WERI-Rb-1 (cell line): ENCODE measurements at regions not wholly inside any gene's neighbourhood (a gene's known extent, or its start where the extent isn't known, plus 50 kb on each side); places are given as distances from the start of the nearest gene placed in this dataset.

ENCODE experiments used
- DNase-seq: peaks from one replicate; pipeline ENCODE4 v3.0.0-alpha.2; 2020
- H3K27ac ChIP-seq: fragments of 250-450 bp; sonication (Bioruptor Pico); 2 replicates; pipeline ENCODE4 v1.5.1; 2020; ENCODE audit warnings: mild to moderate bottlenecking, moderate library complexity
- H3K27me3 ChIP-seq: fragments of 250-450 bp; sonication (Bioruptor Pico); 2 replicates; pipeline ENCODE4 v1.5.1; 2021; ENCODE audit warnings: mild to moderate bottlenecking, low read depth, moderate library complexity; ENCODE audit not compliant: insufficient read depth, severe bottlenecking
- H3K36me3 ChIP-seq: fragments of 250-450 bp; sonication (Bioruptor Pico); 2 replicates; pipeline ENCODE4 v1.5.1; 2020; ENCODE audit warnings: mild to moderate bottlenecking, moderate library complexity
- H3K4me3 ChIP-seq: 2 replicates; pipeline ENCODE4 v1.5.1; 2011; ENCODE audit warnings: low read depth, mild to moderate bottlenecking, control low read depth, low read length
- H3K9me3 ChIP-seq: fragments of 250-450 bp; sonication (Bioruptor Pico); 2 replicates; pipeline ENCODE4 v1.5.1; 2021; ENCODE audit warnings: mild to moderate bottlenecking, moderate library complexity; ENCODE audit not compliant: severe bottlenecking
- CTCF ChIP-seq: IDR thresholded peaks from 2 replicates; pipeline ENCODE4 v1.5.1; 2011; ENCODE audit warnings: low read depth, mild to moderate bottlenecking, control low read depth, inconsistent platforms, low read length

DNA sequence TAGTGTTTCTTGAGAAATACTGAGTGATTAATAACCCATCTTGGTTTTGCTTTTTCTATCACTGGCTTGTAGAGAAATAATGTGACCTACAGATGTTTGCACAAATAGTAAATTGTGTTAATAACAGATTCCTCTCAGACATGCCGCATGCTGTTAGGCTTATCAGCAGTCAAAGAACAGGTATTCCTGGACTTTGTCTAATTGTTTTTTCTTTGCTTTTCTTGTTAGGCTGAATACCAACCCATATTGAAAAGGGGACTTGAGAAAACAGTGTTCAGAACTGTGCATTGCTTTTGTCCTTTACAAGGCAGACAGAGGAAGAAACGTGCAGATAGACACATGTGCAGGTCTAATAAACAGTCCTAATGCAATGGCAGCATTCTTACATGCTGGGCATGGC lies 51.0 kb upstream of the RARB start:
- no peak for DNase-seq
- Histone ChIP-seq H3K27me3 (no peaks in the 10 kb centered on the region), H3K4me3 (no peak overlapping the region), H3K36me3 (no peaks in the 10 kb centered on the region), H3K27ac (no peak overlapping the region), H3K9me3 (no peaks in the 10 kb centered on the region)
- no peak for TF ChIP-seq CTCF
